GM12873 (cell line): ENCODE measurements at regions not wholly inside any gene's neighbourhood (a gene's known extent, or its start where the extent isn't known, plus 50 kb on each side); places are given as distances from the start of the nearest gene placed in this dataset.

ENCODE experiments used
- CTCF ChIP-seq: IDR thresholded peaks from 2 replicates; pipeline ENCODE4 v1.5.1; 2012; ENCODE audit warnings: low read depth, mild to moderate bottlenecking, moderate library complexity, low read length, control low read depth; ENCODE audit not compliant: insufficient read depth; ENCODE audit errors: missing control alignments

- no peak for TF ChIP-seq CTCF
Observed at GRCh38 chr15:39336926-39337325, 244.0 kb upstream of the THBS1 start.

- TF ChIP-seq CTCF = no peak
Observed at GRCh38 chr15:39338251-39338650, 242.6 kb upstream of the THBS1 start.

- TF ChIP-seq CTCF = no peak
Observed at GRCh38 chr15:39340903-39341645, 239.8 kb upstream of the THBS1 start.

- TF ChIP-seq CTCF = no peak
Observed at GRCh38 chr15:39344662-39345141, 236.2 kb upstream of the THBS1 start.

GRCh38 chr15:39345176-39345575, 235.7 kb upstream of the THBS1 start:
- TF ChIP-seq CTCF = no peak

- no peak for TF ChIP-seq CTCF
Observed at GRCh38 chr15:39347453-39347852, 233.4 kb upstream of the THBS1 start.

GRCh38 chr15:39350785-39351184, 230.1 kb upstream of the THBS1 start:
- TF ChIP-seq CTCF = no peak
